Vagina (tissue), 2 donors: ENCODE measurements at regions not wholly inside any gene's neighbourhood (a gene's known extent, or its start where the extent isn't known, plus 50 kb on each side); places are given as distances from the start of the nearest gene placed in this dataset.

ENCODE experiments used
- CTCF ChIP-seq, 3 experiments: fragments of 450-650 bp in 2 of 3; fragments of 200-600 bp in 1 of 3; sonication (generic) in 1 of 3; IDR thresholded peaks; one replicate each; pipeline ENCODE4 v1.5.1; 2017 to 2019; ENCODE audit warnings: antibody characterized with exemption in 3 of 3, mild to moderate bottlenecking in 2 of 3, moderate library complexity in 2 of 3
- POLR2A ChIP-seq, 2 donors: fragments of 450-650 bp; IDR thresholded peaks; one replicate each; pipeline ENCODE4 v1.6.1; 2017; ENCODE audit warnings: antibody characterized with exemption in 2 of 2, mild to moderate bottlenecking in 2 of 2, moderate library complexity in 2 of 2
- POLR2AphosphoS5 ChIP-seq, 2 donors: sonication (generic); formaldehyde crosslinking; IDR thresholded peaks; one replicate each; pipeline ENCODE4 v1.9.0; 2017; ENCODE audit warnings: antibody characterized with exemption in 2 of 2, mild to moderate bottlenecking in 2 of 2, low read depth in 1 of 2; ENCODE audit not compliant: insufficient read depth in 1 of 2

- TF ChIP-seq POLR2A (IDR thresholded peaks at IDR 0.05) = no peak
- no peak for TF ChIP-seq CTCF (IDR thresholded peaks at IDR 0.05)
- TF ChIP-seq POLR2AphosphoS5 (IDR thresholded peaks at IDR 0.05; ENCODE audit: insufficient read depth in 1 of 2, low read depth in 1 of 2) = no peak
These were observed 196.6 kb downstream of the MATN1 start for GRCh38 chr1:30526652-30527345.
